ENCODE measurements at regions not wholly inside any gene's neighbourhood (a gene's known extent, or its start where the extent isn't known, plus 50 kb on each side); places are given as distances from the start of the nearest gene placed in this dataset.

DNA sequence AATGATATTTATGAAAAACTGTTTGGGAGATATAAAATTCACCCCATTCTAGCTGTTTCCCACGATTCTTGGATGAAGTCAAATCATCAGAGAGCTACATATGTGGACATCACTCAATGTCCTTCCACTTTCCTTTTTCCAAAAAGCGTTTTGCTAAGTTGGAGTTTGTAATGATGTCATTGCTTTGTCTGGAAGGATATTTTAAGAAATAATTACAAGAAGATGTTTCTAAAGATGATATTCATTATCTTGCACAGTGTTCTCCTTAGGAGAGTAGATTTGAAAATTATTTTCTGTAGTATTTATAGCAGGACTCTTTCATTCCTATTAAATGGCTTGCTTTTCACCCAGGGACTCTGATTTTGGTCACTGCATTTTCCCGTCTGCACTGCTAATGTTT, 851.2 kb downstream of the EFNB2 start:
- H2BK20ac ChIP-seq (ENCODE audit: low read depth, low read length): no peak overlapping the region
- H3K18ac ChIP-seq (ENCODE audit: low read depth, low read length): no peak overlapping the region
- H2BK120ac ChIP-seq (ENCODE audit: low read depth, low read length): no peak overlapping the region
- no peak overlapping the region for H3K27ac ChIP-seq (ENCODE audit: insufficient read depth, low read length)
- H3K4me2 ChIP-seq (ENCODE audit: low read depth, low read length): no peak overlapping the region
- H4K20me1 ChIP-seq (ENCODE audit: insufficient read depth, low read length): no peaks in the 10 kb centered on the region
- no peaks in the 10 kb centered on the region for H3K4me1 ChIP-seq (ENCODE audit: control insufficient read depth, insufficient read depth, low read length)
- no peak overlapping the region for H2AK9ac ChIP-seq (replicated peaks; ENCODE audit: low read depth, low read length, poor library complexity)
- ChIA-PET CTCF (interaction anchor here (0.6 kb wide), 1 partner anchor 448 kb away, joined by 3 read pairs; no protein-coding TSS in a partner anchor), POLR2A (ENCODE audit: unreplicated experiment) (no interaction called here)
- no peaks in the 10 kb centered on the region for H3K9me3 ChIP-seq (ENCODE audit: control insufficient read depth, insufficient read depth, low read length)
- no peak overlapping the region for H4K91ac ChIP-seq (ENCODE audit: insufficient read depth, low read depth, low read length)
- BruUV-seq (replicated peaks): no TSS peak
- H3K4ac ChIP-seq (ENCODE audit: low read depth, low read length): no peak overlapping the region
- no peak overlapping the region for H3K56ac ChIP-seq (ENCODE audit: extremely low read depth, insufficient read depth, low read length)
- H3K9ac ChIP-seq (ENCODE audit: low read depth, low read length): no peak overlapping the region
- H3K36me3 ChIP-seq (ENCODE audit: control insufficient read depth, insufficient read depth, low read length): no peaks in the 10 kb centered on the region
- H3K27me3 ChIP-seq (ENCODE audit: control insufficient read depth, insufficient read depth, low read length): no peaks in the 10 kb centered on the region
- no peak overlapping the region for H2AK5ac ChIP-seq (ENCODE audit: low read depth, low read length)
- H2BK5ac ChIP-seq (ENCODE audit: low read depth, low read length, poor library complexity, severe bottlenecking): no peak overlapping the region
- in situ Hi-C loops (cut with MboI; ENCODE audit: low sequenced_read_pairs): no loop called here
- H3K79me1 ChIP-seq (ENCODE audit: low read depth in 1 of 2, low read length in 2 of 2): no peaks in the 10 kb centered on the region
- H3K9me1 ChIP-seq (ENCODE audit: insufficient read depth, low read length): no peaks in the 10 kb centered on the region
- ATAC-seq (ENCODE audit: low read depth): no peak
- H4K8ac ChIP-seq (ENCODE audit: low read depth in 2 of 2, low read length in 2 of 2): no peak overlapping the region
- no peak overlapping the region for H2BK15ac ChIP-seq (ENCODE audit: low read depth, low read length)
- intact Hi-C loops (cut with micrococcal nuclease): no loop called here
- no peak overlapping the region for H3K14ac ChIP-seq (replicated peaks; ENCODE audit: low read depth, low read length)
- dilution Hi-C loops (cut with HindIII; ENCODE audit: low sequenced_read_pairs, unreplicated experiment): no loop called here
- 60% methylated on average over 1 of the region's 3 CpGs; no CpG with 5 or more reads in 1 of the 2 experiments for WGBS, 2 experiments (ENCODE audit: extremely low coverage in 2 of 2, insufficient read length in 1 of 2)
- H4K5ac ChIP-seq (ENCODE audit: low read depth, low read length): no peak overlapping the region
- no peak overlapping the region for H2AFZ ChIP-seq (replicated peaks; ENCODE audit: low read length, poor library complexity)
- no peak for DNase-seq
- H3K23ac ChIP-seq (ENCODE audit: low read depth, low read length): no peak overlapping the region
- no peak overlapping the region for H3K4me3 ChIP-seq (ENCODE audit: insufficient read depth, low read depth, low read length)
- no peak for TF ChIP-seq MXI1 (IDR thresholded peaks at IDR 0.05; ENCODE audit: borderline replicate concordance, low read depth, low read length)
- TF ChIP-seq, protein P1, sequence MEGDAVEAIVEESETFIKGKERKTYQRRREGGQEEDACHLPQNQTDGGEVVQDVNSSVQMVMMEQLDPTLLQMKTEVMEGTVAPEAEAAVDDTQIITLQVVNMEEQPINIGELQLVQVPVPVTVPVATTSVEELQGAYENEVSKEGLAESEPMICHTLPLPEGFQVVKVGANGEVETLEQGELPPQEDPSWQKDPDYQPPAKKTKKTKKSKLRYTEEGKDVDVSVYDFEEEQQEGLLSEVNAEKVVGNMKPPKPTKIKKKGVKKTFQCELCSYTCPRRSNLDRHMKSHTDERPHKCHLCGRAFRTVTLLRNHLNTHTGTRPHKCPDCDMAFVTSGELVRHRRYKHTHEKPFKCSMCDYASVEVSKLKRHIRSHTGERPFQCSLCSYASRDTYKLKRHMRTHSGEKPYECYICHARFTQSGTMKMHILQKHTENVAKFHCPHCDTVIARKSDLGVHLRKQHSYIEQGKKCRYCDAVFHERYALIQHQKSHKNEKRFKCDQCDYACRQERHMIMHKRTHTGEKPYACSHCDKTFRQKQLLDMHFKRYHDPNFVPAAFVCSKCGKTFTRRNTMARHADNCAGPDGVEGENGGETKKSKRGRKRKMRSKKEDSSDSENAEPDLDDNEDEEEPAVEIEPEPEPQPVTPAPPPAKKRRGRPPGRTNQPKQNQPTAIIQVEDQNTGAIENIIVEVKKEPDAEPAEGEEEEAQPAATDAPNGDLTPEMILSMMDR (conservative IDR thresholded peaks at IDR 0.05; ENCODE audit: low read depth, low read length): no peak
- TF ChIP-seq MAZ (IDR thresholded peaks at IDR 0.05; ENCODE audit: borderline replicate concordance, low read depth, low read length): no peak
- no peak for TF ChIP-seq SMC3 (IDR thresholded peaks at IDR 0.05; ENCODE audit: low read depth, low read length)
- TF ChIP-seq, protein P2, sequence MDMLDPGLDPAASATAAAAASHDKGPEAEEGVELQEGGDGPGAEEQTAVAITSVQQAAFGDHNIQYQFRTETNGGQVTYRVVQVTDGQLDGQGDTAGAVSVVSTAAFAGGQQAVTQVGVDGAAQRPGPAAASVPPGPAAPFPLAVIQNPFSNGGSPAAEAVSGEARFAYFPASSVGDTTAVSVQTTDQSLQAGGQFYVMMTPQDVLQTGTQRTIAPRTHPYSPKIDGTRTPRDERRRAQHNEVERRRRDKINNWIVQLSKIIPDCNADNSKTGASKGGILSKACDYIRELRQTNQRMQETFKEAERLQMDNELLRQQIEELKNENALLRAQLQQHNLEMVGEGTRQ (IDR thresholded peaks at IDR 0.05; ENCODE audit: low read depth, low read length): no peak
- TF ChIP-seq POLR2A (IDR thresholded peaks at IDR 0.05; ENCODE audit: low read depth, low read length): no peak
- TF ChIP-seq BHLHE40 (IDR thresholded peaks at IDR 0.05; ENCODE audit: low read depth, low read length): no peak
- TF ChIP-seq NFE2L2 (IDR thresholded peaks at IDR 0.05; ENCODE audit: low read depth, low read length): no peak
- no peak for TF ChIP-seq RAD21 (IDR thresholded peaks at IDR 0.05; ENCODE audit: low read length)
- no peak for TF ChIP-seq CHD1 (IDR thresholded peaks at IDR 0.05; ENCODE audit: low read depth, low read length)
- TF ChIP-seq MAFK (IDR thresholded peaks at IDR 0.05; ENCODE audit: low read depth, low read length): no peak
- no peak for TF ChIP-seq CEBPB (IDR thresholded peaks at IDR 0.05; ENCODE audit: low read depth, low read length)
- no peak for TF ChIP-seq RFX5 (IDR thresholded peaks at IDR 0.05; ENCODE audit: low read depth, low read length)

All from IMR-90 (cell line).